D721Med (cell line): ENCODE measurements at regions not wholly inside any gene's neighbourhood (a gene's known extent, or its start where the extent isn't known, plus 50 kb on each side); places are given as distances from the start of the nearest gene placed in this dataset.

ENCODE experiments used
- DNase-seq: peaks from one replicate; pipeline ENCODE4 v3.0.0; 2011; ENCODE audit warnings: low spot score; ENCODE audit not compliant: insufficient read length
- FAIRE-seq: peaks from 2 replicates; lab custom pipeline; 2011; peaks lifted over from hg19 to GRCh38; lab: Jason Lieb, UNC
- CTCF ChIP-seq: IDR thresholded peaks from 2 replicates; pipeline ENCODE4 v1.5.1; 2012; ENCODE audit warnings: mild to moderate bottlenecking, control low read depth; ENCODE audit not compliant: insufficient read depth; ENCODE audit errors: missing control alignments

DNA sequence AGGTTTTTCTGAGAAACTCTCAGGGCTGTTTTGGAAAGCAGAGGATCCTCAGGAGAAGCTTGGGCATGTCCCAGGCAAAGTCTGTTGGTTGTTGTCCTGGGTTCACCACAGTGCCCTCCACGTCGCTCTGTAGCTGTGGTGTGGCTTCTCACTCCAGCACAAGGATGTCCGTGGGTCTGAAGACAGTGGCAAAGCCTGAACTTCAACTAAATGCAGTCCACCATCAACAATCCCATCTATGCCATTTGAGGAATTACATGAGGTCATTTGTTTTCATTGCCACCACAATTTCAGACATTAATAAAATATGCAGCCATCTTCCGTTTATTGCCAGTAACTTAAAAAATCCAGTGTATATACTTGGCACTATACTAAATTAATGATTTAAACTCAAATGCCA lies 272.1 kb downstream of the LRIG3 start:
- no peak for FAIRE-seq
- DNase-seq = no peak
- TF ChIP-seq CTCF = no peak

- TF ChIP-seq CTCF = no peak
- FAIRE-seq = no peak
- no peak for DNase-seq
Observed at GRCh38 chr12:58651850-58652249, 268.5 kb downstream of the LRIG3 start.

GRCh38 chr12:58654021-58654420 lies 266.3 kb downstream of the LRIG3 start:
- no peak for TF ChIP-seq CTCF
- FAIRE-seq (no peak), DNase-seq (no peak)

DNA sequence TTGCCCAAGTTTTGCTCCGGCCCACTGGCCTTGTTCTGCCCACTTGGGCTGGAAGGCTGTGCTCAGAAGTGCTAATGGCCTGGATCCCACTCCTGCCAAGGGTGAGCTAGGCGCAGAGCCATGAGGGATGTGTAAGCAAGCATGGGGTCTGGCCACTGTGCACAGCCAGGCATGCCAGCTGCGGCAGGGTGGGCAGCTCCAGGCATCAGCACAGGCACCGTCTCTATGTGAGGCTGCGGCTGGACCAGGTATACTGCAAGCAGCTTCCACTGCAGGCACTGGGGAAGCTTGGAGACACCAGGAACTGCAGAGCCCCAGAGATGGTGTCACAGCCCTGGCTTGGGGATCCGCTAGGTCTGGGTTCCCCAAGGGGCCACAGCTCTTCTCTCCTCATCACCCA lies 264.9 kb downstream of the LRIG3 start:
- DNase-seq = no peak
- no peak for TF ChIP-seq CTCF
- FAIRE-seq = no peak

DNA sequence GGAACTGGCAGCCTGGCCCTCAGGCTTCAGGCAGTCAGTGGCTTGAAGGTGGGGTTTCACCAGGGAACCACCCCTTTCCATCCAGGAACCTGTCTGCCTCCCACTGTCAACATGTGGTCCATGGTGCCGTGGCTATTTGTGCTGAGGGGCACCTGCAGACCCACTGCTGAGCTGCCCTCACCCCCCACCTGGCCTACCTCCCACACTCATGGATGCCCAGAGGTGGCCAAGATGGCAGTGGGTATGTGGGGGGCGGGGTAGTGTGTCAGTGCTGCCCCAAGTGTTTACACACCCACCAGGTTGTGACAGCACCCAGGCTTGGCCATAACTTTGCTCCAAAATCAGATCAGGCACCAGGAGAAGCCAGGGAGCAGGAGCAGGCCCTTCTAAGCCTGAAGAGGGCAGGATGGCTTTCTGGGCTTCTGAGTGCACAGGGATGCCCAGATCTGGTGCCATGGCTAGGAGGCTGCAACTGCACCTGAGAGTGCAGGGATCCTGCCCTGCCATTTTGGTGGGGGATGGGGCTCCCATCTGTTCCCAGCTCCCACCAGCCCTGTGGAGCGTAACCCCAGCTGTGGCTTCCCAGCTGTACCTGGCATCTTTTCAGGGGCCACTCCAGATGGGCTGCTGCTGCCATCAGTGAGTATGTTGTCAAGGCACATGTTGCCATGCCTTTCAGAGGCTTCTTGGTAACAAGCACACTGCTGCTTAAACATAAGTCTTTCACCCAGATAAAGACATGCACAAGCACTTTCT lies 263.9 kb downstream of the LRIG3 start:
- no peak for TF ChIP-seq CTCF
- FAIRE-seq (no peak), DNase-seq (no peak)

DNA sequence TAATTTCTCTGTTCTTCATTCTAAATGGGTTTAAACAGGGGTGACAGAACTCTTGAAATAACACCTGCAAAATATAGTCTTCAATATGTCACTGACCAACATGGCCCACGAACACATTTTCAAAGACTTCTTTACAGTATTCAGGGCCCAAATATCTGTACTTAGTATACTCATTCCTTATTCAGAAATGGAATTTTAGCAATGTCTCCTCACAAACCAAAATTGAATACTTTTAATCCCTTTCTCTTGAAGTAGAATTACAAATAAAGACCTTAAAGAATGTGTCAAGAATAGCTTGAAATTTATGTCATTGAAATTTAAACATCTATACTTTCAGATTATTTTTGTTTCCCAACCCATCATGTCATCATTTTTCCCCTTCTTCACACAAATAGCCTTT lies 263.1 kb downstream of the LRIG3 start:
- no peak for DNase-seq
- no peak for FAIRE-seq
- no peak for TF ChIP-seq CTCF

DNA sequence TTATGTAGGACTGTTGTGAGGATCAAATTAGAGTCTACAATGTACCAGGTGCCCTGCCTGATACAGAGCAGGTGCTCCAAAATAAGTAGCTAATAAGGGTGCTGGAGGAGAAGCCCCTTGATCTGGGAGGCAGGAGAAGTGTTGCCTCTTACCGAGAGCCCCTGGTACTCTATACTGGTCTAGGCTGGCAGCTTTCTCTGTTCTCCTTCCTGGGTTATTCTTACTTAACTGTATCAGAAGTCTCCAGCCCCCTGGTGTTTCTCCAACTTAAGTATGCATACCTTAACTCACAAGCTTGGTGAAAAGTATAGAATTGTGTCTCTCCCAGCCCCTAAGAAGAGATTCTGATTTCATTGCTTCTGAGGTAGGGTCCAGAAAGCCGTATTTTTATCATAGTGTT lies 254.9 kb downstream of the LRIG3 start:
- no peak for DNase-seq
- no peak for FAIRE-seq
- no peak for TF ChIP-seq CTCF
